Activated CD4-positive, alpha-beta memory T cell treated with anti-CD3 and anti-CD28 coated beads, Interleukin-2, amount 10 ng/mL, durations not matched to agents 7 days and 5 days (primary cell): ENCODE measurements at regions not wholly inside any gene's neighbourhood (a gene's known extent, or its start where the extent isn't known, plus 50 kb on each side); places are given as distances from the start of the nearest gene placed in this dataset.
"Not testable (repeated sequence)": the region's sequence is repeated elsewhere in the genome, so short reads cannot be mapped to it uniquely, and the experiment has no call there.

Source experiments
- CTCF ChIA-PET: fragments of 350-600 bp; sonication (Branson Sonifier 250); formaldehyde crosslinking; loops from one replicate; lab custom pipeline; 2021; ENCODE audit warnings: antibody characterized with exemption, inconsistent platforms; lab: Charles Lee
- POLR2A ChIA-PET: fragments of 350-600 bp; sonication (Branson Sonifier 250); formaldehyde crosslinking; loops from one replicate; lab custom pipeline; 2021; ENCODE audit warnings: antibody characterized with exemption; lab: Charles Lee
- DNase-seq: peaks from one replicate; pipeline ENCODE4 v3.0.0-alpha.2; 2020
- H3K27ac Mint-ChIP-seq: one replicate; pipeline ENCODE4 v1.8.0; 2021; ENCODE audit warnings: mild to moderate bottlenecking, mixed read lengths
- H3K27me3 Mint-ChIP-seq: one replicate; pipeline ENCODE4 v1.8.0; 2021; ENCODE audit warnings: mixed read lengths
- H3K36me3 Mint-ChIP-seq: one replicate; pipeline ENCODE4 v1.8.0; 2021; ENCODE audit warnings: low read depth, mixed read lengths
- H3K4me1 Mint-ChIP-seq: one replicate; pipeline ENCODE4 v1.8.0; 2021; ENCODE audit warnings: mixed read lengths
- H3K4me3 Mint-ChIP-seq: one replicate; pipeline ENCODE4 v1.8.0; 2021; ENCODE audit warnings: mild to moderate bottlenecking, mixed read lengths
- H3K9me3 Mint-ChIP-seq: one replicate; pipeline ENCODE4 v1.8.0; 2021; ENCODE audit warnings: mixed read lengths

GRCh38 chr15:20267051-20267730 lies 274.4 kb downstream of the GOLGA6L6 start:
- CTCF ChIA-PET = not testable (repeated sequence)

GRCh38 chr15:20265710-20266109 lies 275.9 kb downstream of the GOLGA6L6 start:
- H3K36me3 Mint-ChIP-seq, DNase-seq, CTCF ChIA-PET, H3K27me3 Mint-ChIP-seq, H3K4me3 Mint-ChIP-seq, H3K27ac Mint-ChIP-seq, POLR2A ChIA-PET, H3K9me3 Mint-ChIP-seq, H3K4me1 Mint-ChIP-seq: not testable (repeated sequence)

More at GRCh38 chr15:20267051-20267730, 274.4 kb downstream of the GOLGA6L6 start:
- H3K4me3 Mint-ChIP-seq, H3K9me3 Mint-ChIP-seq, H3K27me3 Mint-ChIP-seq, H3K4me1 Mint-ChIP-seq, DNase-seq, POLR2A ChIA-PET, H3K36me3 Mint-ChIP-seq, H3K27ac Mint-ChIP-seq: not testable (repeated sequence)

- DNase-seq, H3K4me1 Mint-ChIP-seq, CTCF ChIA-PET, H3K36me3 Mint-ChIP-seq, H3K27me3 Mint-ChIP-seq, H3K27ac Mint-ChIP-seq, H3K4me3 Mint-ChIP-seq, POLR2A ChIA-PET, H3K9me3 Mint-ChIP-seq: not testable (repeated sequence)
Measured at GRCh38 chr15:20261321-20262280, 280.0 kb downstream of the GOLGA6L6 start.

- H3K27me3 Mint-ChIP-seq, CTCF ChIA-PET, POLR2A ChIA-PET: not testable (repeated sequence)
Measured at GRCh38 chr15:20260650-20261049, 280.9 kb downstream of the GOLGA6L6 start.

GRCh38 chr15:20259559-20260190 lies 281.9 kb downstream of the GOLGA6L6 start:
- POLR2A ChIA-PET, H3K9me3 Mint-ChIP-seq, H3K4me1 Mint-ChIP-seq, H3K27ac Mint-ChIP-seq, H3K36me3 Mint-ChIP-seq, H3K4me3 Mint-ChIP-seq, DNase-seq, H3K27me3 Mint-ChIP-seq, CTCF ChIA-PET: not testable (repeated sequence)

More at GRCh38 chr15:20260650-20261049, 280.9 kb downstream of the GOLGA6L6 start:
- H3K9me3 Mint-ChIP-seq, H3K4me3 Mint-ChIP-seq, H3K36me3 Mint-ChIP-seq, DNase-seq, H3K4me1 Mint-ChIP-seq, H3K27ac Mint-ChIP-seq: not testable (repeated sequence)

DNA sequence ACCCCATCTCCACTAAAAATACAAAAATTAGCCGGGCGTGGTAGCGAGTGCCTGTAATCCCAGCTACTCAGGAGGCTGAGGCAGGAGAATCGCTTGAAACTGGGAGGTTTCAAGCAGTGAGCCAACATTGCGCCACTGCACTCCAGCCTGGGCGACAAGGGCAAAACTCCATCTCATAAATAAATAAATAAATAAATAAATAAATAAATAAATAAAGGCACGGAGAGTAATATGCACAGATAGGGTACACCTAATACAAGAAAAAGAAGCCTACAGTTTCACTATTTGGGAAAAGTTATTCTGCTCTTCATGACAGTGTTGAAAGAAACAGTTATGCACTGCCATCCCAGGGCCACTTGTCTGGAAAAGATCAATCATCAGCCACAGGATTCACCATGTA lies 285.2 kb downstream of the GOLGA6L6 start:
- H3K9me3 Mint-ChIP-seq, DNase-seq, POLR2A ChIA-PET, H3K36me3 Mint-ChIP-seq, CTCF ChIA-PET, H3K27ac Mint-ChIP-seq, H3K4me1 Mint-ChIP-seq, H3K27me3 Mint-ChIP-seq, H3K4me3 Mint-ChIP-seq: not testable (repeated sequence)

DNA sequence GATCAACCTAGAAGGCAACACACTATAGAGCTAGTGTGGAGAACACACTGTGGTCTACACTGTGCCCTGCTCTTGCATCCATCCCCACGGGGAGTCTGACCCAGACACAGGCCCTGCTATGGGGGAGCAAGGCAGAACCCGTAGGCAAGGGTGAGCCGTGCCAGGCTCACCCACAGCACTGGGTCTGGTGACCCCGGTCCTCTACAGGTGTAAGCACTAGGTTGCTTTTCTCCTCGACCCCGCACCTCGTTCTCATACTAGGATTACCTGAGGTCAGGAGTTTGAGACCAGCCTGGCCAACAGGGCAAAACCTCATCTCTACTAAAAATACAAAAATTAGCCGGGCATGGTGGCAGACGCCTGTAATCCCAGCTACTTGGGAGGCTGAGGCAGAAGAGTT lies 286.0 kb downstream of the GOLGA6L6 start:
- CTCF ChIA-PET, H3K4me3 Mint-ChIP-seq, H3K4me1 Mint-ChIP-seq, H3K27ac Mint-ChIP-seq, H3K27me3 Mint-ChIP-seq, POLR2A ChIA-PET, H3K9me3 Mint-ChIP-seq, H3K36me3 Mint-ChIP-seq, DNase-seq: not testable (repeated sequence)

DNA sequence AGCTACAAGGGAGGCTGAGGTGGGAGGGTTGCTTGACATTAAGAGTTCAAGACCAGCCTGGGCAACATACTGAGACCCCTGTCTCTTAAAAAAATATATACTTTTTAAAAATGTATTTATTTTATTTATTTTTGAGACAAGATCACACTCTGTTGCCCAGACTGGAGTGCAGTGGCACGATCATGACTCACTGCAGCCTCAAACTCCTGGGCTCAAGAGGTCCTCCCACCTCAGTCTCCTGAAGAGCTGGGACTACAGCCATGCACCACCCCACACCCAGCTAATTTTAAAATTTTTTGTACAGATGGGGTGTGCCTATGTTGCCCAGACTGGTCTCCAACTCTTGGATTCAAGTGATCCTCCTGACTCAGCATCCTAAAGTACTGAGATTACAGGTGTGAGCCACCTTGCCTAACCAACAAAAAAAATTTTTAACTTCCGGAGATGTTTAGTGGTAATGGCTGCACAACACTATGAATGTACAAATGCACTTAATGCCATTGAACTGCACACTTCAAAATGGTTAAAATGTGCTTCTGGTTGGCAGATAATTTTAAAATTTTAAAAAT lies 288.5 kb downstream of the GOLGA6L6 start:
- H3K4me3 Mint-ChIP-seq, DNase-seq, H3K27ac Mint-ChIP-seq, H3K9me3 Mint-ChIP-seq, CTCF ChIA-PET, POLR2A ChIA-PET, H3K27me3 Mint-ChIP-seq, H3K4me1 Mint-ChIP-seq, H3K36me3 Mint-ChIP-seq: not testable (repeated sequence)

DNA sequence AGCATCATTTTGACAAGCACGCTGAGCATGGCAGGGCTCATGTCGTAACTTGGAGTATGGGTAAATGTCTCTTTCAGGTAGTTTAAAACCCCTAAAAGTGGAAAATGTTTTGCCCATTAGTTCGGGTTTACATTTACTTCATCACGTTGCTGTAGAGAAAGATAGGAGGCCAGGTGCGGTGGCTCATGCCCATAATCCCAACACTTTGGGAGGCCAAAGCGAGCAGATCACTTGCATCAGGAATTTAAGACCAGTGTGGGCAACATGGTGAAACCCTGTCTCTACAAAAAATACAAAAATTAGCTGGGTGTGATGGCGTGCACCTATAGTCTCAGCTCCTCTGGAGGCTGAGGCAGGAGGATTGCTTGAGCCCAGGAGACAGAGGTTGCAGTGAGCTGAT lies 289.6 kb downstream of the GOLGA6L6 start:
- H3K27ac Mint-ChIP-seq, H3K4me1 Mint-ChIP-seq, H3K9me3 Mint-ChIP-seq, H3K36me3 Mint-ChIP-seq, POLR2A ChIA-PET, H3K4me3 Mint-ChIP-seq, H3K27me3 Mint-ChIP-seq, CTCF ChIA-PET, DNase-seq: not testable (repeated sequence)

- H3K27me3 Mint-ChIP-seq, DNase-seq, H3K27ac Mint-ChIP-seq, CTCF ChIA-PET, H3K36me3 Mint-ChIP-seq, POLR2A ChIA-PET, H3K9me3 Mint-ChIP-seq, H3K4me3 Mint-ChIP-seq, H3K4me1 Mint-ChIP-seq: not testable (repeated sequence)
Measured at GRCh38 chr15:20251214-20252005, 290.2 kb downstream of the GOLGA6L6 start.

DNA sequence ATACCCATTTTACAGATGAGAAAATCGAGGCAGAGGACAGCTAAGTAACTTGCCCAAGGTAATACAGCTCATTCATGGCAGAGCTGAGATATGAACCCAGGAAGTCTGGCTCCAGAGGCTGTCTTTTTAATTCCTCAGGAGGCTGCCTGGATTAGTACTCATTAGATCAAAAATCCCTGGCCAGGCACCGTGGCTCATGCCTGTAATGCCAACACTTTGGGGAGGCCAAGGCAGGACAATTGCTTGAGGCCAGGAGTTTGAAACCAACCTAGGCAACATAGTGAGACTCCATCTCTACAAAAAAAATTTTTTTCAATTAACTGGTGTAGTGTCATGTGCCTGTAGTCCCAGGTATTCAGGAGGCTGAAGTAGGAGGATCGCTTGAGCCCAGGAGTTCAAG lies 291.4 kb downstream of the GOLGA6L6 start:
- H3K36me3 Mint-ChIP-seq, H3K27me3 Mint-ChIP-seq, CTCF ChIA-PET, H3K9me3 Mint-ChIP-seq, H3K4me1 Mint-ChIP-seq, POLR2A ChIA-PET, H3K4me3 Mint-ChIP-seq, DNase-seq, H3K27ac Mint-ChIP-seq: not testable (repeated sequence)

DNA sequence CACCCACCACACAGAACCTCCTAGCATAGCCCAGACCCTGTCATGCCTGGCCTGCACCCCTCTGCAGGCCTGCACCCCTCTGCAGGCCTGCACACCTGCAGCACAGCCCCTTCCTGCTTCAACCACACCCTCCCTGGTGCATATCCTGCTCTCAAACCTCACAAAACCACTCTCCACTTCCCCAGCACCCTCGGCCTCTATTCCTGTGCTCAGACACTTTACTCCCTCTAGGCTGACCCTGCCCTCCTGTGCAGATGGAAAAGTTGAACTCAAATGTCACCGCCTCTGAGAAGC lies 292.0 kb downstream of the GOLGA6L6 start:
- H3K36me3 Mint-ChIP-seq, H3K27me3 Mint-ChIP-seq, H3K9me3 Mint-ChIP-seq, H3K4me3 Mint-ChIP-seq, H3K27ac Mint-ChIP-seq, CTCF ChIA-PET, POLR2A ChIA-PET, DNase-seq, H3K4me1 Mint-ChIP-seq: not testable (repeated sequence)

- not testable (repeated sequence) for DNase-seq, H3K9me3 Mint-ChIP-seq
Measured at GRCh38 chr15:20248434-20248833, 293.2 kb downstream of the GOLGA6L6 start.

More at GRCh38 chr15:20248434-20248833, 293.2 kb downstream of the GOLGA6L6 start:
- H3K27ac Mint-ChIP-seq, H3K27me3 Mint-ChIP-seq, H3K36me3 Mint-ChIP-seq, POLR2A ChIA-PET, H3K4me1 Mint-ChIP-seq, CTCF ChIA-PET, H3K4me3 Mint-ChIP-seq: not testable (repeated sequence)
